HG02970 (cell line): ENCODE measurements at regions not wholly inside any gene's neighbourhood (a gene's known extent, or its start where the extent isn't known, plus 50 kb on each side); places are given as distances from the start of the nearest gene placed in this dataset.

ENCODE experiments used
- ATAC-seq: cut with Tn5 transposase; IDR thresholded peaks from one replicate; pipeline ENCODE4 v1.9.1; 2021; ENCODE audit warnings: mild to moderate bottlenecking, moderate library complexity, moderate number of reproducible peaks; ENCODE audit not compliant: unreplicated experiment, low FRiP score

GRCh38 chr1:195047772-195048171, 1560.5 kb downstream of the KCNT2 start:
- no peak for ATAC-seq

- no peak for ATAC-seq
Observed at GRCh38 chr1:195045072-195045471, 1563.2 kb downstream of the KCNT2 start.

DNA sequence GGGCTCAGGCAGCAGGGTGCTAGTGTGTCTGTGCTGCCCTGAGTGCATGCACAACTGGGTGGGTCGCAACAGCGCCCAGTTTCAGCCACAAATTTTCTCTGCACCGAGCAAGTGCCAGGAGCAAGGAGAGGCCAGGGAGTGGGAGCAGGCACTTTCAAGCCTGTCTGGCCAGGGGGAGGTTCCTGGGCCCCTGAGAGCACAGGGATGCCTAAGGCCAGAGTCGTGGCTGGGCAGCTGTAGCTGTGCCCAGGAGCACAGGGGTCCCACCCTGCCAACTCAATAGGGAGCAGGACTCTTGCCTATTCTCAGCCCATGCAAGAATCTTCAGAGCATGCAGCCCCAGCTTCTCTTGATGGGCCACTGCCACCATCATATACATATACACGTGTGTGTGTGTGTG, 1577.4 kb downstream of the KCNT2 start:
- ATAC-seq: no peak

DNA sequence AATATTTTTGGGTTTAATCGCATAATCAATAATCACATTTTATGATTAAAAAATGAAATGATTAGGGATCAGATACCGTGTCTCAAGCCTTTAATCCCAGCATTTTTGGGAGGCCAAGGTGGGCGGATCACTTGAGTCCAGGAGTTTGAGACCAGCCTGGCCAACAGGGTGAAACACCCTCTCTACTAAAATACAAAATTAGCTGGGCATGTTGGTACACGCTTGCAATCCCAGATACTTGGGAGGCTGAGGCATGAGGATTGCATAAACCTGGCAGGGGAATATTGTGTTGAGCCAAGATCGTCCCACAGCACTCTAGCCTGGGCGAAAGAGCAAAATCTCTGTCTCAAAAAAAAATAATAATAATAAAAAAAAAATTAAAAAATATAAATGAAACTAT, 1581.4 kb downstream of the KCNT2 start:
- ATAC-seq: no peak

DNA sequence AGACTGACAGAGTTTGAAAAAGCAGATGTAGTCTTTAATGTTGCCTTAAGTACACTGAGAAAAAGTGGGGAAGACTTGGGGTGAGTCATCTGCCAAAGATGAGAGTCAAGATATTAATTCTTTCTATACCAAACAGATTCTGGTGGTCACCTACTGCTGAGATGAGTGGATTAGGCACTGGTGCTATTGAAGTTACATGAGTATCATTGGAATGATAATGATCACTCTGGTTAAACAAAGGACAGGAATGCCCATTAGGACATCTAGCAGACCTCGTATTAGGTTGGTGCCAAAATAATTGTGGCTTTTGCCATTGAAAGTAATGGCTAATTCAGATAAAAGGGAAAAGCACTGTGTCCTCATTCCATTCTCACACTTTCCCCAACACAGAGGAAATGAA, 1588.9 kb downstream of the KCNT2 start:
- ATAC-seq: no peak

- no peak for ATAC-seq
Observed at GRCh38 chr1:195012995-195013394, 1595.2 kb downstream of the KCNT2 start.

- ATAC-seq: no peak
Observed at GRCh38 chr1:195005338-195005737, 1602.9 kb downstream of the KCNT2 start.

DNA sequence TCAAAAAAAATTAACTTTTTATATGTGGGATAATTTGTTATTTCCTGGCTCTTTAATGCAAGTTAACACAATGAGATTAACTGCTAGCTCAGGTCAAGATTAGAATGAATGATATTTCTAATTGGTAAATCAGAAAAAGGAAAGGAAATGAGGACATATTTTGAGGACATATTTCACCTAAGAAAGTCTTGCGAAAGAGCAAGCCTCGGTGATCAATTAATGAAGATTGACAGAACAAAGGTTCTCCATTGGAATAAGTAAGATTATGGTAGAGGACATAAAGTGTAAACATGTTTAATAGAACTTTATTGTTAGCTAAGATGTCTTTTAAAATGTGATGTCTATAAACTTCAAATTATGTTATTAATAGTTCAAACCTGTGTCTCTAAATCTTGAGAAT, 1617.8 kb downstream of the KCNT2 start:
- ATAC-seq: no peak

DNA sequence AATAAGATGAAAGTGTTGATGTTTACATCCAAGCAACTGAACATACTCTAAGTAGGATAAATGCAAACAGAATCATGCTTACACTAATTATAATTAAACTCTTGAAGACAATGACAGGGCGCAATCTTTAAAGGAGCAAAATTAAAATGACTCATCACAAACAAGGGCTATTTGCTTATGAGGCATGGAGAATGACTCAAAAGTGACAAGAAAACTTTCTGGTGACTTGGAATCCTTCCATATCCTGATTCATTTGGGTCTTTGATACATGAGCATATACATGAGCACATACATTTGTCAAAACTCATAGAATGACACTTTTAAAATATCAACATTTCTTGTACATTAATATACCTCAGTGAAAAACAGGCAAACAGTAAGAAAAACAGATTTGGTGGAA, 1632.3 kb downstream of the KCNT2 start:
- ATAC-seq: no peak

- no peak for ATAC-seq
Observed at GRCh38 chr1:194968916-194969315, 1639.3 kb downstream of the KCNT2 start.

GRCh38 chr1:194959795-194960194, 1648.4 kb downstream of the KCNT2 start:
- no peak for ATAC-seq

GRCh38 chr1:194952171-194952570, 1656.1 kb downstream of the KCNT2 start:
- no peak for ATAC-seq

GRCh38 chr1:194950584-194950983, 1657.7 kb downstream of the KCNT2 start:
- no peak for ATAC-seq

DNA sequence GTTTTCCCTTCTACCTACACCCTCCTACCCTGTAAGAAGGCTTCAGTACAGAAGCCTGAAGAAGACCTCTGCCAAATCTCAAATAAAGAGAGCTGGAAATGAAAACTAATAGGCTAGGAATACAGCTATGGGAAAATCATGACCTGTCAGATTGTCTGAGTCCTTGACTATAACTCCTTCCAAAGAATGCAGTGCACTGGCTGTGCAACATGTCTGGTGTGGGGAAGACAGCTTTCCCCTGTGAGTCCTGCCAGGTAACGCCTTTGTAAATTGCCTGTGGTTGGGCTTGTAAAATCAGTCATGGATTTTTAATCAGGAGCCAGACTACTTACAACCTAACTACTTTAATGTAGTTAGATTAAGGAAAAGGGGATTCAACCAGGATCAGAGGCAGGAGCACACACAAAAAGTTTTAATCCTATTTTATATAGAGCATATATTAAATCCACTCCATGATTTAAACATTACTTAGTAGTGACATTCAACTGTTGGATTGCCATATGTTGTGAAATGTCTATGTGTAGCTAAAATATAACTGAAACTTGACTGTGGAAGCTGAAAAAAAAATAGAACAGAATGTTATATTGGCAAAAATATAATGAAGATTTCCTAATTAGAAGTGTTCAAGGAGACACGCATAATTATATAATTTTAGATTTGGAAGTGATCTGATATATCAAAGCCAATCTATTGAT, 1667.8 kb downstream of the KCNT2 start:
- no peak for ATAC-seq

DNA sequence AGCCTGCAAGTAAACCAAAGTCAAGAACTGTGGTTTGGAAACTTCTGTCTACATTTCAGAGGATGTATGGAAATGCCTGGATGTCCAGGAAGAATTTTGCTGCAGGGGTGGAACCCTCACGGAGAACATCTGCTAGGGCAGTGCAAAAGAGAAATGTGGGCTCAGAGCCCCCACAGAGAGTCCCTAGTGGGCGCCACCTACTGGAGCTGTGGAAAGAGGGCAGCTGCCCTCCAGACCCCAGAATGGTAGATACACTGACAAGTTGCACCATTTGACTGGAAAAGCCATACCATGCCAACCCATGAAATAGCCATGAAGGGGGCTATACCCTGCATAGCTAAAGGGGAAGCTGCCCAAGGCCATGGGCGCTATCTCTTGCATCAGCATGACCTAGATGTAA, 1672.4 kb downstream of the KCNT2 start:
- ATAC-seq: no peak

- no peak for ATAC-seq
Observed at GRCh38 chr1:194931166-194931565, 1677.1 kb downstream of the KCNT2 start.

DNA sequence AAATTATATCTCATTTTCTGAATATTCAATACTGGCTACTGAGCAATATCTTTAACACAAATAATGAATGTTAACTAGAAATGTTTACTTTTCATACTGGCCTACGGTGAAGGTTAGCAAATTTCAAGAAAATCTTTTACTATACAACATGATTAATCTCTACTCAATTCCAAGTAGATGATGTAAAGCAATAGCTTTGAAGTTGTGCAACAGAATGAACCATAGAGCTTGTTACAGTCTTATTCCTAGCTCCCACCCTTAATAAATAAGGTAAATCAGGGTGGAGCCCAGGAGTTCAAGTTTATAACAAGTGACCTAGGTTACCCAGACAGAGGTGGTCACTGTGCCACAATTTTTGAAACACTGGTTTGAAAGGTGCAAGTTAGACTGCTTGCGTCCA, 1678.1 kb downstream of the KCNT2 start:
- no peak for ATAC-seq

- no peak for ATAC-seq
Observed at GRCh38 chr1:194929357-194929756, 1678.9 kb downstream of the KCNT2 start.

GRCh38 chr1:194919146-194919545, 1689.1 kb downstream of the KCNT2 start:
- ATAC-seq: no peak

DNA sequence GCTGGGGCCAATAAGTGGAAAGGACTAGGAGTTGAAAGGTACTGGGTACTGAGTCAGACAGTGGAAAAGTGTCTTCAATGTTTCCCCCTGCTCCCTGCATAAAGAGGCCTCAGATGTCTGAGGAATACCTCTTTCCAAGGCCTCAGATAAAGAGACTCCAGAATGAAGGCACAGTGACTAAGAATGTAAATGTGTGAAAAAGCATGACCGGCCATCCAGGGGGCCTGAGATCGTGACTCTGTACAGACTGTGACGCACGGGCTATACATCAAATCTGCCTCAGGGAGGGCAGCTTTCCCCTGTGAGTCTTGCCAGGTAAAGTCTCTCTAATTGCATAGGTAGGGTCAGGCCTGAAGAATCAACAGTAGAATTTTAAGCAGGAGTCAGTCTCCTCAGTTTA, 1690.5 kb downstream of the KCNT2 start:
- no peak for ATAC-seq

- no peak for ATAC-seq
Observed at GRCh38 chr1:194908643-194909042, 1699.6 kb downstream of the KCNT2 start.

DNA sequence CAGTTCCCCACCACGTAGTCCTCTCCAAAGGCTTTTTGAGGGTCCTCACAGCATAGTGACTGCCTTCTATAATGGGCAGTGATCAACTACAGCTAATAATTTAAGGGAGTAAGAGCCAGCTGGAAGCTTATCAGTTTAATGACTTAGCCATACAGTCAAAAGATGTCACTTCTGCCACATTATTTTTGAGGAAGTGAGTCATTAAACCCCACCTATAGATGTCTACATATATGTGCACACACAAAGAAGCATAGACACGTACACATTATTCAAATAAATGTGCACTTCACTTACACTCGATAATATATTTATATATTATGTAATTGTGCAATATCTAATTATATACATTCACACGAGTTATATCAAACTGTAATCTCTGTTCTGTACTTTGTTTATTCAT, 1704.7 kb downstream of the KCNT2 start:
- ATAC-seq: no peak

- ATAC-seq: no peak
Observed at GRCh38 chr1:194889310-194889709, 1702.9 kb upstream of the B3GALT2 start.
